ENCODE measurements at regions not wholly inside any gene's neighbourhood (a gene's known extent, or its start where the extent isn't known, plus 50 kb on each side); places are given as distances from the start of the nearest gene placed in this dataset.

- TF ChIP-seq CTCF (IDR thresholded peaks at IDR 0.05) = no peak
- H3K4me3 ChIP-seq (replicated peaks in 1 of 3; ENCODE audit: low read depth in 2 of 3, low read length in 3 of 3) = no peak overlapping the region
- DNase-seq = no peak
- H3K4me2 ChIP-seq (replicated peaks; ENCODE audit: extremely low read depth, low read length, poor library complexity, severe bottlenecking) = no peak overlapping the region
- no CpG with 5 or more reads among the region's 1 CpG for WGBS (ENCODE audit: insufficient coverage)
- peaks cover 2 to 6% (median 2%) of the 10 kb centered on the region in 3 donors for H3K27me3 Mint-ChIP-seq (ENCODE audit: low read depth in 3 of 3)
- H3K4me1 ChIP-seq (ENCODE audit: control insufficient read depth in 1 of 2, insufficient read depth in 2 of 2, low read length in 2 of 2) = no peaks in the 10 kb centered on the region
- H3K79me2 ChIP-seq (ENCODE audit: insufficient read depth, low read length) = no peaks in the 10 kb centered on the region
- H2AFZ ChIP-seq (ENCODE audit: insufficient read depth, low read depth, low read length, poor library complexity, severe bottlenecking) = no peak overlapping the region
- peaks cover 0 to 3% of the 10 kb centered on the region in 2 donors for H3K27me3 ChIP-seq (ENCODE audit: control insufficient read depth in 2 of 2, insufficient read depth in 2 of 2, low read length in 2 of 2)
- H3K9ac ChIP-seq (ENCODE audit: insufficient read depth, low read length, poor library complexity, severe bottlenecking) = no peak overlapping the region
- no peaks in the 10 kb centered on the region for H3K4me1 Mint-ChIP-seq
- intact Hi-C loops (cut with micrococcal nuclease) = loop anchor here (5.0 to 10.0 kb wide), 3 partner anchors 1100 to 1293 kb away; partner anchors contain the start of gene EPHB1 (in 2 of the 2)
- no peaks in the 10 kb centered on the region for H4K20me1 ChIP-seq (ENCODE audit: insufficient read depth, low read length)
- no peaks in the 10 kb centered on the region for H3K9me3 ChIP-seq (replicated peaks in 1 of 2; ENCODE audit: control insufficient read depth in 1 of 2, insufficient read depth in 1 of 2, low read length in 2 of 2)
- no peak overlapping the region for H3K27ac Mint-ChIP-seq
- H3K36me3 Mint-ChIP-seq = no peaks in the 10 kb centered on the region
- peaks cover 0 to 2% (median 0%) of the 10 kb centered on the region in 7 donors for H3K9me3 Mint-ChIP-seq
- H3K36me3 ChIP-seq (replicated peaks in 1 of 2; ENCODE audit: control insufficient read depth in 1 of 2, insufficient read depth in 2 of 2, low read length in 2 of 2) = no peaks in the 10 kb centered on the region
- H3K27ac ChIP-seq (ENCODE audit: low read depth in 1 of 2, low read length in 2 of 2) = no peak overlapping the region
- H3K4me3 Mint-ChIP-seq = no peak overlapping the region
Observed at GRCh38 chr3:135897715-135898114, 67.8 kb upstream of the PPP2R3A start.

DNA sequence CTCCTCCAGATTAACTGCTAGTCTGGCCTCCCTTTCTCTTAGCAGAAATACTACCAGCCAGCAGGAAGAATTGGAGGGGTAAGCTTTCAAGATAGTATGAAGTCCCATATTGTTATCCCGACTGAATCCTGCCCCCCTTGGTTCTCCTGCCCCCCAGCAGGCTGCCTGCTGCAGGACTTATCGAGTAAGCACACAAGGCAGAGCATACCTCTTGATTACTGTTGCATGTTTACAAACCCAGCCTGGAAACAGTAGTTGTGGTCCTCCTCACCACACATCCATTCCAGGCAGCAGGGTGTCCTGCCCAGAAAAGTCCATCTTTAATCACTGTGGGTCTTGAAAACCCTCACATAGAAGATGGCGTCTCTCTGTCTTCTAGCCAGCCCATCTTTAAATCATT, 66.8 kb upstream of the PPP2R3A start:
- 100% methylated on average over 1 of the region's 3 CpGs for WGBS (ENCODE audit: insufficient coverage)
- no peaks in the 10 kb centered on the region for H3K36me3 Mint-ChIP-seq
- peaks cover 0 to 4% (median 1%) of the 10 kb centered on the region in 7 donors for H3K9me3 Mint-ChIP-seq

More for the DNA sequence above, 66.8 kb upstream of the PPP2R3A start:
- H3K27ac Mint-ChIP-seq = no peak overlapping the region
- H3K4me1 ChIP-seq (ENCODE audit: control insufficient read depth in 1 of 2, insufficient read depth in 2 of 2, low read length in 2 of 2) = no peaks in the 10 kb centered on the region
- no peak overlapping the region for H3K4me2 ChIP-seq (replicated peaks; ENCODE audit: extremely low read depth, low read length, poor library complexity, severe bottlenecking)
- TF ChIP-seq CTCF (IDR thresholded peaks at IDR 0.05) = no peak
- H3K4me3 Mint-ChIP-seq = no peak overlapping the region
- intact Hi-C loops (cut with micrococcal nuclease) = loop anchor here (5.0 to 10.0 kb wide), 3 partner anchors 1101 to 1294 kb away; partner anchors contain the start of gene EPHB1 (in 2 of the 2)
- no peak overlapping the region for H3K9ac ChIP-seq (ENCODE audit: insufficient read depth, low read length, poor library complexity, severe bottlenecking)
- peaks cover 2 to 4% (median 2%) of the 10 kb centered on the region in 3 donors for H3K27me3 Mint-ChIP-seq (ENCODE audit: low read depth in 3 of 3)
- H3K79me2 ChIP-seq (ENCODE audit: insufficient read depth, low read length) = no peaks in the 10 kb centered on the region
- no peak overlapping the region for H3K4me3 ChIP-seq (replicated peaks in 1 of 3; ENCODE audit: low read depth in 2 of 3, low read length in 3 of 3)
- no peaks in the 10 kb centered on the region for H3K9me3 ChIP-seq (replicated peaks in 1 of 2; ENCODE audit: control insufficient read depth in 1 of 2, insufficient read depth in 1 of 2, low read length in 2 of 2)
- no peaks in the 10 kb centered on the region for H3K36me3 ChIP-seq (replicated peaks in 1 of 2; ENCODE audit: control insufficient read depth in 1 of 2, insufficient read depth in 2 of 2, low read length in 2 of 2)
- H2AFZ ChIP-seq (ENCODE audit: insufficient read depth, low read depth, low read length, poor library complexity, severe bottlenecking) = no peak overlapping the region
- H3K27ac ChIP-seq (ENCODE audit: low read depth in 1 of 2, low read length in 2 of 2) = no peak overlapping the region
- no peaks in the 10 kb centered on the region for H3K4me1 Mint-ChIP-seq
- no peaks in the 10 kb centered on the region for H4K20me1 ChIP-seq (ENCODE audit: insufficient read depth, low read length)
- DNase-seq = no peak
- H3K27me3 ChIP-seq (ENCODE audit: control insufficient read depth in 2 of 2, insufficient read depth in 2 of 2, low read length in 2 of 2) = peaks cover 0 to 3% of the 10 kb centered on the region in 2 donors
